ENCODE measurements at regions not wholly inside any gene's neighbourhood (a gene's known extent, or its start where the extent isn't known, plus 50 kb on each side); places are given as distances from the start of the nearest gene placed in this dataset.

DNA sequence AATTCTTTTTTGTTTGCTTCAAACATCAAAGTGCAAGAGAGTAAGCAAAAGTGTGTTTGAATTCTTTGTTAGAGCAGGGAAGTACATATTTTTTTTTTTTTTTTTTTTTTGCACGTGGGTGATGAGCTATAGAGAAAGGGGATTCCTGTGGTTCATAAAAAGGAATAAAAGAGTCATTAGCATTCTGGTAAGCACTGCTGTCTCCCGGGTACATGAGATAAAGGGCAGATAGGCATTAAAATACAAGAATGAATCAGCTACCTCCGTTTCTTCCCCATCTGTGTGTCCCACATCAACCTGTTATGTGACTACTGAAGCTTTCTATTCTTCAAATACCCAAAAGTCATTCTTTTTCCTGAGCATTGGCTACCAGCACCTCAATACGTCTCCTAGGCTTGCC lies 102.4 kb upstream of the SEMA3D start:
- Histone ChIP-seq H3K4me1 (no peaks in the 10 kb centered on the region), H3K27me3 (no peaks in the 10 kb centered on the region), H3K9me3 (no peaks in the 10 kb centered on the region), H3K27ac (replicated peaks in 1 of 4) (no peak overlapping the region), H3K36me3 (no peaks in the 10 kb centered on the region), H3K4me3 (no peak overlapping the region)
- TF ChIP-seq EP300 (IDR thresholded peaks at IDR 0.05) (no peak), POLR2A (IDR thresholded peaks at IDR 0.05; ENCODE audit: low read depth) (no peak)
- TF ChIP-seq, protein P1, sequence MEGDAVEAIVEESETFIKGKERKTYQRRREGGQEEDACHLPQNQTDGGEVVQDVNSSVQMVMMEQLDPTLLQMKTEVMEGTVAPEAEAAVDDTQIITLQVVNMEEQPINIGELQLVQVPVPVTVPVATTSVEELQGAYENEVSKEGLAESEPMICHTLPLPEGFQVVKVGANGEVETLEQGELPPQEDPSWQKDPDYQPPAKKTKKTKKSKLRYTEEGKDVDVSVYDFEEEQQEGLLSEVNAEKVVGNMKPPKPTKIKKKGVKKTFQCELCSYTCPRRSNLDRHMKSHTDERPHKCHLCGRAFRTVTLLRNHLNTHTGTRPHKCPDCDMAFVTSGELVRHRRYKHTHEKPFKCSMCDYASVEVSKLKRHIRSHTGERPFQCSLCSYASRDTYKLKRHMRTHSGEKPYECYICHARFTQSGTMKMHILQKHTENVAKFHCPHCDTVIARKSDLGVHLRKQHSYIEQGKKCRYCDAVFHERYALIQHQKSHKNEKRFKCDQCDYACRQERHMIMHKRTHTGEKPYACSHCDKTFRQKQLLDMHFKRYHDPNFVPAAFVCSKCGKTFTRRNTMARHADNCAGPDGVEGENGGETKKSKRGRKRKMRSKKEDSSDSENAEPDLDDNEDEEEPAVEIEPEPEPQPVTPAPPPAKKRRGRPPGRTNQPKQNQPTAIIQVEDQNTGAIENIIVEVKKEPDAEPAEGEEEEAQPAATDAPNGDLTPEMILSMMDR (IDR thresholded peaks at IDR 0.05): no peak
- no peak for DNase-seq (ENCODE audit: extremely low spot score)
- WGBS: 82% methylated on average over 4 of the region's 4 CpGs
- intact Hi-C loops (cut with DNase I): no loop called here

DNA sequence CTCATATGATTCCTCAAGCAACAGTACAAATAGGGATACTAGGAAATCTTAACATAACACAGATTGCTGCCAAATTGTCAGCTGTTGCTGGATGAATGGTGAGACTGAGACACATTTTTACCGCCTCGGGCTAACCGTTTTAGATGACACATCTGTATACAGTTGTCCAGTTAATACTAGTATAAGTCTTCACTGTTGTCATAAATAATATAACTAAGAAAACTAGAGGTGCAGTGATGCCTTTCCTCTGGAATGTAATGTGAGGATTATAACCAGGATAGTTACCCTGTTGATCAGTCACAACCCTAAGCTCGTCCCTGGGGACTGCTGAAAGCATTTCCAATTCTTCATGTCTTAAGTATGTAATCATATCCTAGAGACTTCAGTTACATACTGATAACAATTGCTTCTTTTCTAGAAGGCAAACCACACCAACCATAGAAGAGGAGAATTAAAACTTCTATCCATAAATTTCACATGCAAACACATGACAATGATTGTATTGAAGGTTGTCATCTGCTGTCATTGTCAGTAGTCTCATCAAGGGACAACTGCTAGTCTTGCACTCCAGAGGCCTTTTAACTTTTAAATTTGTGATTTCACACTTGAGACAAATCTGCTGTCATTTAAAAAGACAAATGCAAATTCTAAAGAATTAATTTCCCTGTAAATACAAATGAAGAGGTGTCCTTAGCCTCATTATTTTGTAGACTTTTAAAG lies 100.4 kb upstream of the SEMA3D start:
- WGBS: 40% methylated on average over 4 of the region's 4 CpGs
- TF ChIP-seq POLR2AphosphoS5 (IDR thresholded peaks at IDR 0.05) (no peak), POLR2A (IDR thresholded peaks at IDR 0.05; ENCODE audit: low read depth) (no peak), EP300 (IDR thresholded peaks at IDR 0.05) (no peak)
- TF ChIP-seq, protein P1 (IDR thresholded peaks at IDR 0.05): no peak
- no peaks in the 10 kb centered on the region for H3K36me3 ChIP-seq
- no peak overlapping the region for H3K27ac ChIP-seq (replicated peaks in 1 of 4)
- intact Hi-C loops (cut with DNase I): no loop called here
- no peaks in the 10 kb centered on the region for H3K4me1 ChIP-seq
- H3K27me3 ChIP-seq: no peaks in the 10 kb centered on the region
- DNase-seq (ENCODE audit: extremely low spot score): no peak
- H3K4me3 ChIP-seq: no peak overlapping the region
- no peaks in the 10 kb centered on the region for H3K9me3 ChIP-seq

DNA sequence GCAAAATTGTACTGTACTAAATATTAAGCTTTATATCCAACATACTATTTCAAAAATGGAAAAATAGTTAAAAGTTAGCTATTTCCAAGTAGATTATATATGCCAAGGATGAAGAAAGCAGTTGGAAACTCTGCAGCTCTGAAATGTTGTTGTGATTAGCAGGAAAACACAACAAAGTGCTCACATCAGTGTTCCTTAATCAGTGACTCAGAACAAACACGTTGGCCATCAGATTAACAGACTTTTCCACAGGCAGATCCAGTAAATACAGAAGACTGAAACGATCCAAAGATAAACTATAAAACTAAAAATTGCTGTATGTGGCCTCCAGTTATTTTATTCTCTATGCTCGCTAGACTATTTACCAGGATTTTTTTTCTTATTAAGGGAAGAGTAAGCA lies 99.6 kb upstream of the SEMA3D start:
- Histone ChIP-seq H3K36me3 (no peaks in the 10 kb centered on the region), H3K9me3 (no peaks in the 10 kb centered on the region), H3K4me1 (no peaks in the 10 kb centered on the region), H3K27me3 (no peaks in the 10 kb centered on the region), H3K4me3 (no peak overlapping the region), H3K27ac (replicated peaks in 1 of 4) (no peak overlapping the region)
- no peak for TF ChIP-seq EP300 (IDR thresholded peaks at IDR 0.05)
- no peak for TF ChIP-seq POLR2AphosphoS5 (IDR thresholded peaks at IDR 0.05)
- no peak for TF ChIP-seq POLR2A (IDR thresholded peaks at IDR 0.05; ENCODE audit: low read depth)
- TF ChIP-seq, protein P1 (IDR thresholded peaks at IDR 0.05): no peak
- no peak for DNase-seq (ENCODE audit: extremely low spot score)
- intact Hi-C loops (cut with DNase I): no loop called here
- WGBS: 36% methylated on average over 3 of the region's 3 CpGs

DNA sequence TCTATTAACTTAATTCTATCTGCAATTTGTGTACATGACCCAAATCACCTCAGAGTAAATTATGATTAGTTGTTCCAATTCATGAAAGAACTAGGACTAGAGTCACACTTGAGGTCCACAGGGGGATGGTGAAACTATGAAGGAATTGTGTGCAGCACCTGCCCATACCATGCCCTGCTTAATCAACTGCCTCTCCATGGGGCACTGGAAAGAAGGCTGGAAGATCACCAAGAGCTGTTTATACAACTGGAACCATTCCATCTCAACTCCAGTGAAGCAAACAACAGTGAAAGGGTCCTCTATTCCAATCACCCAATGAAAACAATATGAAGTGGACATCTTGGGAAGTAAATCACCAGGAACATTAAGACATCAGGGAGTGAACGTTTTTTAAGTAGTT lies 98.7 kb upstream of the SEMA3D start:
- H3K4me1 ChIP-seq: no peaks in the 10 kb centered on the region
- intact Hi-C loops (cut with DNase I): no loop called here
- no peak overlapping the region for H3K27ac ChIP-seq (replicated peaks in 1 of 4)
- H3K4me3 ChIP-seq: no peak overlapping the region
- no peaks in the 10 kb centered on the region for H3K36me3 ChIP-seq
- TF ChIP-seq EP300 (IDR thresholded peaks at IDR 0.05) (no peak), POLR2A (IDR thresholded peaks at IDR 0.05; ENCODE audit: low read depth) (no peak), POLR2AphosphoS5 (IDR thresholded peaks at IDR 0.05) (no peak)
- TF ChIP-seq, protein P1 (IDR thresholded peaks at IDR 0.05): no peak
- no peaks in the 10 kb centered on the region for H3K27me3 ChIP-seq
- H3K9me3 ChIP-seq: no peaks in the 10 kb centered on the region
- 44% methylated on average over 1 of the region's 1 CpG for WGBS
- DNase-seq (ENCODE audit: extremely low spot score): no peak

DNA sequence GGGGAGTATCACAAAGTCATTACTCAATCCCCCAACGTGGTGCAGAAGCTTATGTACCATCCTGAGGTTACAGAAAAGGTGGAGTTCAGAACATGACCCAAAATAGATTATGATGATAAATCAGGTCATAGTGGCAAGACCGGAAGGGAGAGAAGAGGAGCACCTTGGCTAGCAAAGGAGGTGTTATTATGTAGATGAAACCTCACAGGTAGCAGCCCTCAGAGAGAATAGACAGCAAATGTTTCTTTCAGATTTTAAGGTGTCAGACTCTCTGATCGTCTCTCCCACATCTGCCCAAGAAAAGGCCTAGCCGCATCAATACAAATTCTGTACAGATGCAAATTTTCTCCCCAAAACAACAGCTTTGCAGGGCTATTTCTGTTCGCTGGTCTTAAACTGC lies 88.3 kb upstream of the SEMA3D start:
- TF ChIP-seq EP300 (IDR thresholded peaks at IDR 0.05) (no peak), POLR2A (IDR thresholded peaks at IDR 0.05; ENCODE audit: low read depth) (no peak), POLR2AphosphoS5 (IDR thresholded peaks at IDR 0.05) (no peak)
- TF ChIP-seq, protein P1 (IDR thresholded peaks at IDR 0.05): no peak
- no peak overlapping the region for H3K4me3 ChIP-seq
- no peaks in the 10 kb centered on the region for H3K36me3 ChIP-seq
- H3K27ac ChIP-seq (replicated peaks in 1 of 4): no peak overlapping the region
- no peak for DNase-seq (ENCODE audit: extremely low spot score)
- no peaks in the 10 kb centered on the region for H3K9me3 ChIP-seq
- intact Hi-C loops (cut with DNase I): no loop called here
- H3K27me3 ChIP-seq: no peaks in the 10 kb centered on the region
- no peaks in the 10 kb centered on the region for H3K4me1 ChIP-seq
- 78% methylated on average over 5 of the region's 5 CpGs for WGBS

Data from esophagus muscularis mucosa (tissue), 4 donors.